ENCODE measurements at regions not wholly inside any gene's neighbourhood (a gene's known extent, or its start where the extent isn't known, plus 50 kb on each side); places are given as distances from the start of the nearest gene placed in this dataset.
"Not testable (repeated sequence)": the region's sequence is repeated elsewhere in the genome, so short reads cannot be mapped to it uniquely, and the experiment has no call there.

DNA sequence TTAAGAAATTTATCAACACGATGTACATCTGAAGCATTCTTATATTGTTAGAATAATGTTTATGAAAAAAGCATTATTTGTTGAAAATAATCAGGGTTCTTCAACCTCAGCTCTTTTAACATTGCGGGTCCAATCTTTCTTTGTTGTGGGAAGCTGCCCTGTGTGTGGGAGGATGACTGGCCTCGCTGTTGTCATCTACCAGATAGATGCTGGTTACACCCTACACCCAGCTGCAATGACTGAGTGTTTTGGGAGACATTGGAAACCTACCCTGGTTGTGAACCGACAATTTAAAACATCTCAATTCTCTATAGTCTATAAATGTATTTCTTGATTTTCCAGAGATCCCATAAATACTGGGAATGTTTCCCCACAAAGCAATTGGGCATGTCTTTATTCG is 794.2 kb upstream of the CDH10 start (continued):
- TF ChIP-seq ZNF671 (CRISPR knock-in tag; IDR thresholded peaks at IDR 0.05) = peak; percentile 80; the same call in 1 of the 2 replicates

DNA sequence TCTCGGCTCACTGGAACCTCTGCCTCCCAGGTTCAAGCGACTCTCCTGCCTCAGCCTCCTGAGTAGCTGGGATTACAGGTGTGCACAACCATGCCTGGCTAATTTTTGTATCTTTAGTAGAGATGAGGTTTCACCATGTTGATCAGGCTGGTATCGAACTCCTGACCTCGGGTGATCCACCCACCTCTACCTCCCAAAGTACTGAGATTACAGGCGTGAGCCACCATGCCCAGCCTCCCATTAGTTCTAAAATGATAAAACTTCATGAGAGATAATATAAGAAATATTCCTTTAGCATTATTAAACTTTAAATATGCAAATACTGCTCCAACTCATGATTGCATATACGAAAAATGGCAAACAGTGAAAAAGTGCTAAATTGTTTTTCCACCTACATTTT is 793.6 kb upstream of the CDH10 start:
- Mint-ChIP-seq H3K4me1 (peaks cover 52% of the 10 kb centered on the region), H3K4me3 (peak overlapping the region; percentile 79), H3K36me3 (peaks cover 78% of the 10 kb centered on the region), H3K27ac (peak overlapping the region; percentile 19)
- DNase-seq (ENCODE audit: low spot score); ATAC-seq; H3K27me3 Mint-ChIP-seq (ENCODE audit: low read depth); CTCF ChIA-PET; POLR2A ChIA-PET; H3K9me3 Mint-ChIP-seq: not testable (repeated sequence)
- TF ChIP-seq ZNF671 (CRISPR knock-in tag; IDR thresholded peaks at IDR 0.05) (peak; percentile 58; the same call in 1 of the 2 replicates), ZNF416 (CRISPR knock-in tag; IDR thresholded peaks at IDR 0.05) (peak; percentile 30; the same call in 1 of the 2 replicates)
- TF ChIP-seq, protein P1, sequence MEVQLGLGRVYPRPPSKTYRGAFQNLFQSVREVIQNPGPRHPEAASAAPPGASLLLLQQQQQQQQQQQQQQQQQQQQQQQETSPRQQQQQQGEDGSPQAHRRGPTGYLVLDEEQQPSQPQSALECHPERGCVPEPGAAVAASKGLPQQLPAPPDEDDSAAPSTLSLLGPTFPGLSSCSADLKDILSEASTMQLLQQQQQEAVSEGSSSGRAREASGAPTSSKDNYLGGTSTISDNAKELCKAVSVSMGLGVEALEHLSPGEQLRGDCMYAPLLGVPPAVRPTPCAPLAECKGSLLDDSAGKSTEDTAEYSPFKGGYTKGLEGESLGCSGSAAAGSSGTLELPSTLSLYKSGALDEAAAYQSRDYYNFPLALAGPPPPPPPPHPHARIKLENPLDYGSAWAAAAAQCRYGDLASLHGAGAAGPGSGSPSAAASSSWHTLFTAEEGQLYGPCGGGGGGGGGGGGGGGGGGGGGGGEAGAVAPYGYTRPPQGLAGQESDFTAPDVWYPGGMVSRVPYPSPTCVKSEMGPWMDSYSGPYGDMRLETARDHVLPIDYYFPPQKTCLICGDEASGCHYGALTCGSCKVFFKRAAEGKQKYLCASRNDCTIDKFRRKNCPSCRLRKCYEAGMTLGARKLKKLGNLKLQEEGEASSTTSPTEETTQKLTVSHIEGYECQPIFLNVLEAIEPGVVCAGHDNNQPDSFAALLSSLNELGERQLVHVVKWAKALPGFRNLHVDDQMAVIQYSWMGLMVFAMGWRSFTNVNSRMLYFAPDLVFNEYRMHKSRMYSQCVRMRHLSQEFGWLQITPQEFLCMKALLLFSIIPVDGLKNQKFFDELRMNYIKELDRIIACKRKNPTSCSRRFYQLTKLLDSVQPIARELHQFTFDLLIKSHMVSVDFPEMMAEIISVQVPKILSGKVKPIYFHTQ (CRISPR knock-in tag; IDR thresholded peaks at IDR 0.05) = peak; percentile 89; the same call in 1 of the 2 replicates

DNA sequence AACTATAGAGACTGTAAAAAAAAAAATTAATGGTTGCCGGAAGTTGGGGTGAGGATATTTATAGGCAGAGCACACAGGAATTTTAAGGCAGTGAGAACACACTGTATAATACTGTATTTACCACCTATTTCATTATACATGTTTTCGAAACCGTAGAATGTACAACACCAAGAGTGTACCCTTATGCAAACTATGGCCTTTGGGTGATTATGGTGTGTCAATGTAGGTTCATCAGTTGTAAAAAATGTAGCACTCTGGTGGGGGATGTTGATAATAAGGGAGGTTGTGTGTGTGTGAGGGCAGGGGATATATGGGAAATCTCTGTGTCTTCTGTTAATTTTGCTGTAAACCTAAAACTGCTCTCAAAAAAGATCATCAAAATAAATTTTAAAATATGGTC is 791.7 kb upstream of the CDH10 start:
- Mint-ChIP-seq H3K27me3 (ENCODE audit: low read depth) (no peaks in the 10 kb centered on the region), H3K36me3 (peaks cover 70% of the 10 kb centered on the region), H3K9me3 (no peaks in the 10 kb centered on the region), H3K4me1 (peaks cover 57% of the 10 kb centered on the region), H3K4me3 (peak overlapping the region; percentile 79), H3K27ac (peak overlapping the region; percentile 21)
- POLR2A ChIA-PET = no interaction called here
- no peak for DNase-seq (ENCODE audit: low spot score)
- CTCF ChIA-PET = no interaction called here
- ATAC-seq = no peak; the same call in 1 of the 2 replicates
- TF ChIP-seq, protein P2, sequence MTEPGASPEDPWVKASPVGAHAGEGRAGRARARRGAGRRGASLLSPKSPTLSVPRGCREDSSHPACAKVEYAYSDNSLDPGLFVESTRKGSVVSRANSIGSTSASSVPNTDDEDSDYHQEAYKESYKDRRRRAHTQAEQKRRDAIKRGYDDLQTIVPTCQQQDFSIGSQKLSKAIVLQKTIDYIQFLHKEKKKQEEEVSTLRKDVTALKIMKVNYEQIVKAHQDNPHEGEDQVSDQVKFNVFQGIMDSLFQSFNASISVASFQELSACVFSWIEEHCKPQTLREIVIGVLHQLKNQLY (CRISPR knock-in tag; IDR thresholded peaks at IDR 0.05) = no peak
- TF ChIP-seq EMX1 (CRISPR knock-in tag; IDR thresholded peaks at IDR 0.05) (no peak; the same call in 1 of the 2 replicates), ZNF121 (CRISPR knock-in tag; IDR thresholded peaks at IDR 0.05) (no peak), ZNF416 (CRISPR knock-in tag; IDR thresholded peaks at IDR 0.05) (0 out of 2 replicates have a peak, but pooled peaks have one; percentile 15), ZNF317 (CRISPR knock-in tag; IDR thresholded peaks at IDR 0.05; ENCODE audit: borderline replicate concordance, low read depth) (no peak), ZNF396 (CRISPR knock-in tag; IDR thresholded peaks at IDR 0.05; ENCODE audit: borderline replicate concordance) (no peak), NFE2L1 (CRISPR knock-in tag; IDR thresholded peaks at IDR 0.05) (no peak)
- TF ChIP-seq, protein P3, sequence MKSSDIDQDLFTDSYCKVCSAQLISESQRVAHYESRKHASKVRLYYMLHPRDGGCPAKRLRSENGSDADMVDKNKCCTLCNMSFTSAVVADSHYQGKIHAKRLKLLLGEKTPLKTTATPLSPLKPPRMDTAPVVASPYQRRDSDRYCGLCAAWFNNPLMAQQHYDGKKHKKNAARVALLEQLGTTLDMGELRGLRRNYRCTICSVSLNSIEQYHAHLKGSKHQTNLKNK (CRISPR knock-in tag; IDR thresholded peaks at IDR 0.05) = peak; percentile 62; the same call in 1 of the 2 replicates
- TF ChIP-seq, protein P4, sequence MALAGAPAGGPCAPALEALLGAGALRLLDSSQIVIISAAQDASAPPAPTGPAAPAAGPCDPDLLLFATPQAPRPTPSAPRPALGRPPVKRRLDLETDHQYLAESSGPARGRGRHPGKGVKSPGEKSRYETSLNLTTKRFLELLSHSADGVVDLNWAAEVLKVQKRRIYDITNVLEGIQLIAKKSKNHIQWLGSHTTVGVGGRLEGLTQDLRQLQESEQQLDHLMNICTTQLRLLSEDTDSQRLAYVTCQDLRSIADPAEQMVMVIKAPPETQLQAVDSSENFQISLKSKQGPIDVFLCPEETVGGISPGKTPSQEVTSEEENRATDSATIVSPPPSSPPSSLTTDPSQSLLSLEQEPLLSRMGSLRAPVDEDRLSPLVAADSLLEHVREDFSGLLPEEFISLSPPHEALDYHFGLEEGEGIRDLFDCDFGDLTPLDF (CRISPR knock-in tag; IDR thresholded peaks at IDR 0.05) = no peak

DNA sequence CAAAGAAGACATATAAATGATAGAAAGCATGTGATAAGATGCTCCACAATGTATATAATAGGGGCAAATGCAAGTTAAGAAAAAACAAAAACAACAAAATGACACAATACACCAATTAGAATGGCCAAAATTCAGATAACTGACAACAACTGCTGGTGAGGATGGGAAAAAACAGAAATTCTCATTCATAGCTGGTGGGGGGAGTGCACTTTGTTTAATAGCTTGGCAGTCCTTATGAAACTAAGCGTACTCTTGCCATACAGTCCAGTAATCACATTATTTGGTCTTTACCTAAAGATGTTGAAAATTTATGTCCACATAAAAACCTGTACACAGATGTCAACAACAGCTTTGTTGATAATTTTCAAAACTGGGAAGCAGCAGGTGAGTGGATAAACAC is 791.1 kb upstream of the CDH10 start:
- no peak for DNase-seq (ENCODE audit: low spot score)
- no peaks in the 10 kb centered on the region for H3K9me3 Mint-ChIP-seq
- H3K27me3 Mint-ChIP-seq (ENCODE audit: low read depth) = no peaks in the 10 kb centered on the region
- no peak for ATAC-seq
- H3K4me1 Mint-ChIP-seq = peaks cover 58% of the 10 kb centered on the region
- ChIA-PET POLR2A (no interaction called here), CTCF (no interaction called here)
- TF ChIP-seq, protein P3 (CRISPR knock-in tag; IDR thresholded peaks at IDR 0.05) = peak; percentile 71; the same call in 1 of the 2 replicates
- TF ChIP-seq NFE2L1 (CRISPR knock-in tag; IDR thresholded peaks at IDR 0.05) = 0 out of 2 replicates have a peak, but pooled peaks have one; percentile 19
- no peak for TF ChIP-seq ZNF671 (CRISPR knock-in tag; IDR thresholded peaks at IDR 0.05)
- H3K27ac Mint-ChIP-seq = peak overlapping the region; percentile 15
- H3K4me3 Mint-ChIP-seq = peak overlapping the region; percentile 79
- H3K36me3 Mint-ChIP-seq = peaks cover 64% of the 10 kb centered on the region

DNA sequence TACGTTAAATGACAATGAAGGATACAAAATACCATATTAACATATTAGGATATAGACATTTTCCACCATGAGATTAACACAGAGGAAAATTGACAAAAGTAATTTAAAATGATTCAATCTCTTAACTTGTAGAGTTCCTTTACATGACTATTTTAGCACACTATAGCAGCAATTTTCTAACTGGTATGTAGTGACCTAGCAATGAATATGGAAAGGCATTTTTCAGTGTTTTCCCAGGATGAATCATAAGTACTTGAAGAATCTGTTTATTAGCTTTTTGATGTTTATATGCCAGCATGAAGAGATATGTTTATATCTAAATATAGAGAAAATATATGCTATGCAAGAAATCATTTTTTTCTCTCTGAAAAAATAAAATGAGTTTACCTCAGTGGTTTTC is 782.5 kb upstream of the CDH10 start:
- Mint-ChIP-seq H3K27me3 (ENCODE audit: low read depth) (no peaks in the 10 kb centered on the region), H3K4me3 (no peak overlapping the region), H3K27ac (no peak overlapping the region), H3K4me1 (peaks cover 25% of the 10 kb centered on the region), H3K9me3 (no peaks in the 10 kb centered on the region), H3K36me3 (peaks cover 27% of the 10 kb centered on the region)
- CTCF ChIA-PET = no interaction called here
- no peak for DNase-seq (ENCODE audit: low spot score)
- ATAC-seq = no peak
- TF ChIP-seq, protein P3 (CRISPR knock-in tag; IDR thresholded peaks at IDR 0.05) = 0 out of 2 replicates have a peak, but pooled peaks have one; percentile 55
- no peak for TF ChIP-seq IRF2 (CRISPR knock-in tag; IDR thresholded peaks at IDR 0.05; ENCODE audit: borderline replicate concordance, low read depth)
- no peak for TF ChIP-seq KAT7 (CRISPR knock-in tag; IDR thresholded peaks at IDR 0.05; ENCODE audit: borderline replicate concordance)
- TF ChIP-seq, protein P5, sequence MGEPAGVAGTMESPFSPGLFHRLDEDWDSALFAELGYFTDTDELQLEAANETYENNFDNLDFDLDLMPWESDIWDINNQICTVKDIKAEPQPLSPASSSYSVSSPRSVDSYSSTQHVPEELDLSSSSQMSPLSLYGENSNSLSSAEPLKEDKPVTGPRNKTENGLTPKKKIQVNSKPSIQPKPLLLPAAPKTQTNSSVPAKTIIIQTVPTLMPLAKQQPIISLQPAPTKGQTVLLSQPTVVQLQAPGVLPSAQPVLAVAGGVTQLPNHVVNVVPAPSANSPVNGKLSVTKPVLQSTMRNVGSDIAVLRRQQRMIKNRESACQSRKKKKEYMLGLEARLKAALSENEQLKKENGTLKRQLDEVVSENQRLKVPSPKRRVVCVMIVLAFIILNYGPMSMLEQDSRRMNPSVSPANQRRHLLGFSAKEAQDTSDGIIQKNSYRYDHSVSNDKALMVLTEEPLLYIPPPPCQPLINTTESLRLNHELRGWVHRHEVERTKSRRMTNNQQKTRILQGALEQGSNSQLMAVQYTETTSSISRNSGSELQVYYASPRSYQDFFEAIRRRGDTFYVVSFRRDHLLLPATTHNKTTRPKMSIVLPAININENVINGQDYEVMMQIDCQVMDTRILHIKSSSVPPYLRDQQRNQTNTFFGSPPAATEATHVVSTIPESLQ (CRISPR knock-in tag; IDR thresholded peaks at IDR 0.05) = no peak
- POLR2A ChIA-PET = no interaction called here

Measured in WTC11 (cell line).